ENCODE measurements at regions not wholly inside any gene's neighbourhood (a gene's known extent, or its start where the extent isn't known, plus 50 kb on each side); places are given as distances from the start of the nearest gene placed in this dataset.

GRCh38 chr6:113449051-113449450, 408.1 kb upstream of the MARCKS start:
- no peak for DNase-seq

GRCh38 chr6:113450061-113450465, 407.1 kb upstream of the MARCKS start:
- no peak for DNase-seq

- DNase-seq: no peak
Measured at GRCh38 chr6:113451049-113451448, 406.1 kb upstream of the MARCKS start.

GRCh38 chr6:113457198-113457597, 399.9 kb upstream of the MARCKS start:
- DNase-seq: no peak

GRCh38 chr6:113457751-113458150, 399.4 kb upstream of the MARCKS start:
- no peak for DNase-seq

GRCh38 chr6:113458368-113459010, 398.7 kb upstream of the MARCKS start:
- DNase-seq: no peak

GRCh38 chr6:113461153-113461932, 395.8 kb upstream of the MARCKS start:
- DNase-seq: peak; percentile 26

- no peak for DNase-seq
Measured at GRCh38 chr6:113464536-113464935, 392.6 kb upstream of the MARCKS start.

- no peak for DNase-seq
Measured at GRCh38 chr6:113464960-113465359, 392.2 kb upstream of the MARCKS start.

GRCh38 chr6:113466526-113466925, 390.6 kb upstream of the MARCKS start:
- DNase-seq: no peak

GRCh38 chr6:113475392-113475791, 381.8 kb upstream of the MARCKS start:
- no peak for DNase-seq

- no peak for DNase-seq
Measured at GRCh38 chr6:113476937-113477839, 380.0 kb upstream of the MARCKS start.

- no peak for DNase-seq
Measured at GRCh38 chr6:113480616-113481015, 376.5 kb upstream of the MARCKS start.

- DNase-seq: no peak
Measured at GRCh38 chr6:113481458-113481857, 375.7 kb upstream of the MARCKS start.

- DNase-seq: no peak
Measured at GRCh38 chr6:113481910-113482309, 375.2 kb upstream of the MARCKS start.

- no peak for DNase-seq
Measured at GRCh38 chr6:113482771-113483170, 374.4 kb upstream of the MARCKS start.

- no peak for DNase-seq
Measured at GRCh38 chr6:113486199-113486598, 370.9 kb upstream of the MARCKS start.

- DNase-seq: no peak
Measured at GRCh38 chr6:113487489-113488058, 369.6 kb upstream of the MARCKS start.

- no peak for DNase-seq
Measured at GRCh38 chr6:113488061-113488460, 369.1 kb upstream of the MARCKS start.

- no peak for DNase-seq
Measured at GRCh38 chr6:113488812-113489685, 368.1 kb upstream of the MARCKS start.

Measured in muscle of arm (tissue), 1 donor.